ENCODE measurements at regions not wholly inside any gene's neighbourhood (a gene's known extent, or its start where the extent isn't known, plus 50 kb on each side); places are given as distances from the start of the nearest gene placed in this dataset.

DNA sequence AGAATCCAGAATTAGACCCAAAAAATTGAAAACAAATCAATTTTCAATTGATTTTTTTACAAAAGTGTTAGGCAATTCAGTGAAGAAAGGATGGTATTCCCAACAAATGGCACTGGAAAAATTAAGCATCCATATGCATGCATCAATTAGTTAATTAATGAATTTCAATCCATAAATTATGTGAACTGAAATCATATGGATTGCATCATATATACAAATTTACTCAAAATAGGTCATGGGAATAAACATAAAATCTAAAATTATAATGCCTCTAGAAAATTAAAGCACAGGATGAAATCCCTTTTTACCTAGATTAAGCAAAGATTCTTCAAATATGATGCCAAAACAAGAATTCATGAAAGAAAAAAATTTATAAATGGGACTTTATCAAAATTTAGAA lies 213.9 kb upstream of the KLHL29 start:
- TF ChIP-seq PAX5 (IDR thresholded peaks at IDR 0.05; ENCODE audit: insufficient read depth, low read length, severe bottlenecking) (no peak), POLR2A (IDR thresholded peaks at IDR 0.05; ENCODE audit: low read depth, low read length) (no peak), POU2F2 (IDR thresholded peaks at IDR 0.05; ENCODE audit: low read depth, low read length) (no peak), POLR2AphosphoS5 (IDR thresholded peaks at IDR 0.05; ENCODE audit: low read depth, low read length) (no peak), TAF1 (IDR thresholded peaks at IDR 0.05; ENCODE audit: low read depth, low read length) (no peak), SPI1 (IDR thresholded peaks at IDR 0.05; ENCODE audit: low read depth, low read length) (no peak)
- FAIRE-seq = no peak
- no peak for DNase-seq (ENCODE audit: insufficient read length, low spot score)

DNA sequence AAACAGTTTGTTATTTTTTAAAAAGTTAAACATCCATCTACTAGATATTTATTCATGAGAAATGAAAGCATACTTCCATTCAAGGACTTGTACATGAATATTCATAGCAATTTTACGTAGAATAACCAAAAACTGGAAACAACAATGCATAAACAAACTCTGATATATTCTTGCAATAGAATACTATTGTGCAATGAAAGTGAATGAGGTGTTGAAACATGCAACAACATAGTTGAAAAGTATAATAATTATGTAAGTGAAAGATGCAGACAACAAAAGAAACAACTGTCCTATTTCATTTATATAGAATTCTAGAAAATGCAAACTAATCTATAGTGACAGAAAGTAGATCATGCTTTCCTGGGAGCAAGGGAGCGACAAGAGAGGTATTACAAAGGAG lies 206.6 kb upstream of the KLHL29 start:
- FAIRE-seq = no peak
- DNase-seq (ENCODE audit: insufficient read length, low spot score) = no peak
- no peak for TF ChIP-seq POLR2AphosphoS5 (IDR thresholded peaks at IDR 0.05; ENCODE audit: low read depth, low read length)
- no peak for TF ChIP-seq POLR2A (IDR thresholded peaks at IDR 0.05; ENCODE audit: low read depth, low read length)

GRCh38 chr2:23183733-23184132 lies 201.2 kb upstream of the KLHL29 start:
- FAIRE-seq = no peak
- no peak for DNase-seq (ENCODE audit: insufficient read length, low spot score)
- TF ChIP-seq POLR2A (IDR thresholded peaks at IDR 0.05; ENCODE audit: low read depth, low read length) = no peak
- no peak for TF ChIP-seq SPI1 (IDR thresholded peaks at IDR 0.05; ENCODE audit: low read depth, low read length)

DNA sequence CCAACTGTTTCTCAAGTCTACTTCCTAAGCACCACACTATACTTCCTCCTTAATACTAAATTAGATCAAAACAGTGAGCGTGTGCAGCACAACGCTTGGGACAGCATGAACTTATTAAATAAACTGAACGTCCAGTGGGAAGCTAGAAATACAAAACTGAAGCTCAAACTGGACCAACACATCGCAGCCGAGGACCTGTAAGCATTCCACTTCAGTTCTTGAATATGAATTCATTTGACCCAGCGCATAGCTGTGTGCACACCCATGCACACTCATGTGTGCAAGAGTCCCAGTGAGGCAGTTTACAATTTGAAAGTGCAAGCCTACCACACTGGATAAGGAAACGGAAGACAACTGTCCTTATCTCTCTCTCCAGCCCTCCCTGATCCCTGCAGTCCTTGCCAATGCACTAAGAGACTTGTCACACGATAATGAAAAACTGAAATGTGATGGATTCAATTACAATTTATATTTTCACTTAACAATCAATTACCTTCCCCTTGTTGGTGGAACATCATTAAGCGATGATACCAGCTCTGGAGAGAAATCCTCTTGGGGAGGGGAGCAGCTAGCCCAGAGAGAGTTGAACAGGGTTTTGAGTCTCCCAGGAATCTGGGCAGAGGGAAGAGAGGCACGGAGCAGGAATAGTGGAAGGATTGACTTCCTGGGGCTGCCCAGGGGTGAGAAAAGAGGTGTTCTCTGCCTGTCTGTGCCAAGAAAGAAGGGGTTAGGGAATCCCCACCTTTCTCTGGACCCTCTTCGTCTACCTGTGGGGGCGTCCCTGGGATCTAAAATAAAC lies 186.5 kb upstream of the KLHL29 start:
- TF ChIP-seq POU2F2 (IDR thresholded peaks at IDR 0.05; ENCODE audit: low read depth, low read length) = no peak
- TF ChIP-seq PAX5 (IDR thresholded peaks at IDR 0.05; ENCODE audit: insufficient read depth, low read length, severe bottlenecking) = no peak
- no peak for TF ChIP-seq POLR2AphosphoS5 (IDR thresholded peaks at IDR 0.05; ENCODE audit: low read depth, low read length)
- no peak for TF ChIP-seq SPI1 (IDR thresholded peaks at IDR 0.05; ENCODE audit: low read depth, low read length)
- no peak for TF ChIP-seq POLR2A (IDR thresholded peaks at IDR 0.05; ENCODE audit: low read depth, low read length)
- TF ChIP-seq TAF1 (IDR thresholded peaks at IDR 0.05; ENCODE audit: low read depth, low read length) = no peak
- no peak for DNase-seq (ENCODE audit: insufficient read length, low spot score)
- FAIRE-seq = no peak

GRCh38 chr2:23199115-23199918 lies 185.7 kb upstream of the KLHL29 start:
- FAIRE-seq (no peak), DNase-seq (ENCODE audit: insufficient read length, low spot score) (no peak)
- TF ChIP-seq PAX5 (IDR thresholded peaks at IDR 0.05; ENCODE audit: insufficient read depth, low read length, severe bottlenecking) = no peak
- TF ChIP-seq POLR2A (IDR thresholded peaks at IDR 0.05; ENCODE audit: low read depth, low read length) = no peak
- TF ChIP-seq POU2F2 (IDR thresholded peaks at IDR 0.05; ENCODE audit: low read depth, low read length) = peak; percentile 18; the same call in 1 of the 2 replicates
- no peak for TF ChIP-seq TAF1 (IDR thresholded peaks at IDR 0.05; ENCODE audit: low read depth, low read length)

DNA sequence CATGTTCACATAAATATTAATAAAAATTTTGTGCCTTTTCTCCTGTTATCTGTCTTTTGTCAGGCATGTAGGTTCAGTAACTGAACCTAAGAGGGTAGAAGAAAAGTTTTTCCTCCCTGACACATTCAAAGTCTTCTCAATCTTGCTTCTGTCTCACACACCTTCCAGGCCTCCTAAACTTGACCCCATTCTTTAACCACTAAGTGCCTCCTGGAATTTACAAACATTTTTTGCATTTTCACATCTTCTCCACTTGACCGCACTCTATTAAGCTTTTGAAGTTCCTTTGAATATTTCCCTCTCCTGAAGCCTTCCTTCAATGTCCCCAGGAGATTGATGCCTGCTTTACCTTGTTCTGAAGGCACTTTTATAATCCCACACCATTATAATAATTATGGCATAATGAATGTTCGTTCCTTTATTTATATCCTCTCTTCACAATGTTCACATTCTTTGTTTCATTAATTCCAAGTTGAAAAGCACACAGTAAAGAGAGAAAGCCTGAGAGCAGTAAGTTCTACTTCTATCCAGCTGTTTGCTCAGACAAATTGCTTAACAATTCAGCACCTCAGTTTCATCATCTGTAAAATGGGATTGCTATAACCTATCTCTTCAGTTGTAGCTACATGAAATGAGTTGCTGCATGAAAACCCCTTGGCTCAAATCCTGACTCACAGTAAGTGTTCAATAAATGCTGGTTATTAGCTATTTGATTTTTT lies 184.8 kb upstream of the KLHL29 start:
- TF ChIP-seq POU2F2 (IDR thresholded peaks at IDR 0.05; ENCODE audit: low read depth, low read length) (no peak), POLR2A (IDR thresholded peaks at IDR 0.05; ENCODE audit: low read depth, low read length) (no peak), PAX5 (IDR thresholded peaks at IDR 0.05; ENCODE audit: insufficient read depth, low read length, severe bottlenecking) (no peak), SPI1 (IDR thresholded peaks at IDR 0.05; ENCODE audit: low read depth, low read length) (no peak), TAF1 (IDR thresholded peaks at IDR 0.05; ENCODE audit: low read depth, low read length) (no peak), POLR2AphosphoS5 (IDR thresholded peaks at IDR 0.05; ENCODE audit: low read depth, low read length) (no peak)
- no peak for FAIRE-seq
- DNase-seq (ENCODE audit: insufficient read length, low spot score) = no peak

GRCh38 chr2:23200787-23201114 lies 184.2 kb upstream of the KLHL29 start:
- no peak for TF ChIP-seq SPI1 (IDR thresholded peaks at IDR 0.05; ENCODE audit: low read depth, low read length)
- TF ChIP-seq POLR2AphosphoS5 (IDR thresholded peaks at IDR 0.05; ENCODE audit: low read depth, low read length) = no peak
- TF ChIP-seq TAF1 (IDR thresholded peaks at IDR 0.05; ENCODE audit: low read depth, low read length) = no peak
- TF ChIP-seq POU2F2 (IDR thresholded peaks at IDR 0.05; ENCODE audit: low read depth, low read length) = no peak
- no peak for TF ChIP-seq POLR2A (IDR thresholded peaks at IDR 0.05; ENCODE audit: low read depth, low read length)
- no peak for TF ChIP-seq PAX5 (IDR thresholded peaks at IDR 0.05; ENCODE audit: insufficient read depth, low read length, severe bottlenecking)
- DNase-seq (ENCODE audit: insufficient read length, low spot score) (no peak), FAIRE-seq (no peak)

GRCh38 chr2:23203383-23203782 lies 181.6 kb upstream of the KLHL29 start:
- TF ChIP-seq POLR2A (IDR thresholded peaks at IDR 0.05; ENCODE audit: low read depth, low read length) (no peak), SPI1 (IDR thresholded peaks at IDR 0.05; ENCODE audit: low read depth, low read length) (no peak), POU2F2 (IDR thresholded peaks at IDR 0.05; ENCODE audit: low read depth, low read length) (no peak), PAX5 (IDR thresholded peaks at IDR 0.05; ENCODE audit: insufficient read depth, low read length, severe bottlenecking) (no peak), POLR2AphosphoS5 (IDR thresholded peaks at IDR 0.05; ENCODE audit: low read depth, low read length) (no peak), TAF1 (IDR thresholded peaks at IDR 0.05; ENCODE audit: low read depth, low read length) (no peak)
- FAIRE-seq (peak; percentile 72), DNase-seq (ENCODE audit: insufficient read length, low spot score) (no peak)

DNA sequence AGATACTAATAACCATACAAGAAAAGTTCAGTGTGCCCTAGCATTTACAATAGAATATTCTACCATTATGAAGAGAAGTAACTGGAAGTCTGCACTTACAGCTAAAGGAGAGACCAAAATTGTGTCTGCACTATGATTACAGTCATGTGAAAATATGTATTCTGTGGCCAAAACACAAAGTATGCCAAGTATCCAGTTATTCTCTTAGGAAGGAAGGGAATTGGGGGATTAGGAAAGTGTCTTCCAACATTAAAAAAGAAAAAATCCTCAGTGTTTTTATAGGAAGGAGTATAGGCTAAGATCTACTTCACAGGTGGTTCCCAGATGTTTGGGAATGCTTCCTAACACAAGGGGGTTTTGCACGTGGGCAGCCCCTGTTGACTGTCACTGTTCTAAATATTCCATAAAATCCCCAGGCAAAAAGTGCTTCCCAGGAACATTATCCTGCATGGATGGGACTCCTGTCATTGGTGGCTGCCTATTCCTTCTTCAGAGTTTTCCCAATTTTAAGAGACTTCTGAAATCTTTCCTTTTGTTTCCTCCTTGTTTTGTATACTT lies 180.2 kb upstream of the KLHL29 start:
- FAIRE-seq = no peak
- no peak for TF ChIP-seq PAX5 (IDR thresholded peaks at IDR 0.05; ENCODE audit: insufficient read depth, low read length, severe bottlenecking)
- no peak for TF ChIP-seq TAF1 (IDR thresholded peaks at IDR 0.05; ENCODE audit: low read depth, low read length)
- no peak for TF ChIP-seq SPI1 (IDR thresholded peaks at IDR 0.05; ENCODE audit: low read depth, low read length)
- TF ChIP-seq POLR2A (IDR thresholded peaks at IDR 0.05; ENCODE audit: low read depth, low read length) = no peak
- no peak for TF ChIP-seq POLR2AphosphoS5 (IDR thresholded peaks at IDR 0.05; ENCODE audit: low read depth, low read length)
- TF ChIP-seq POU2F2 (IDR thresholded peaks at IDR 0.05; ENCODE audit: low read depth, low read length) = no peak

More for the DNA sequence above, 180.2 kb upstream of the KLHL29 start:
- no peak for DNase-seq (ENCODE audit: insufficient read length, low spot score)
